SK-MEL-5 (cell line): ENCODE measurements at regions not wholly inside any gene's neighbourhood (a gene's known extent, or its start where the extent isn't known, plus 50 kb on each side); places are given as distances from the start of the nearest gene placed in this dataset.

Experiments
- DNase-seq: peaks from one replicate; pipeline ENCODE4 v3.0.0-alpha.2; 2016; ENCODE audit warnings: low read depth, low spot score
- in situ Hi-C: cut with HindIII; loops from 2 replicates; pipeline ENCODE4 v1.10.0; 2016; ENCODE audit warnings: low sequenced_read_pairs, high pct_unique_total_duplicates, low pct_unique_long_range_greater_than_20kb

GRCh38 chr5:110333384-110333783, 393.1 kb downstream of the TMEM232 start:
- peak; percentile 58 for DNase-seq
- in situ Hi-C loops, result no loop called here

- no peak for DNase-seq
These were observed 391.0 kb downstream of the TMEM232 start for GRCh38 chr5:110335361-110336066.

GRCh38 chr5:110338341-110339083, 388.0 kb downstream of the TMEM232 start:
- DNase-seq, result no peak
- in situ Hi-C loops, result no loop called here

More at GRCh38 chr5:110335361-110336066, 391.0 kb downstream of the TMEM232 start:
- in situ Hi-C loops, result no loop called here

GRCh38 chr5:110339399-110339798, 387.1 kb downstream of the TMEM232 start:
- in situ Hi-C loops, result no loop called here
- no peak for DNase-seq

- no peak for DNase-seq
- in situ Hi-C loops, result no loop called here
These were observed 384.6 kb downstream of the TMEM232 start for GRCh38 chr5:110341836-110342235.

DNA sequence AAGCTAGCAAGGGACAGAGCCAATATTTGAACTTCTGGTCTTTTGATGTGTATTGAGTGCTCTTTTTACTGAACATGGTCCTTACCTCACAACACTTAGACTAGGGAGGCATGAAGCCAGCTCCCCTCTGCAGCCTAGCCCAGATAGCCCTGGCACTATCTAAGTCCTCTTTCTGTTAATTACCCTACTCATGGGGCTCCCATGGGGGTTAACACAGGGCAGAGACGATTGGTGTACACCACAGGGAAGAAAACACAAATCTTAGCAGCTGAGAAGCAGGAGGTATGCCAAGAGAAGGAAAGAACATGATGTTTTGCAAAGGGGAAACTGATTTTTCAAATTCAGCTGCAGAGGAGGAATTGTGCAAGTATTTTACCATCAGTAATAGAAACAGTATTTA, 383.8 kb downstream of the TMEM232 start:
- in situ Hi-C loops, result no loop called here
- no peak for DNase-seq

DNA sequence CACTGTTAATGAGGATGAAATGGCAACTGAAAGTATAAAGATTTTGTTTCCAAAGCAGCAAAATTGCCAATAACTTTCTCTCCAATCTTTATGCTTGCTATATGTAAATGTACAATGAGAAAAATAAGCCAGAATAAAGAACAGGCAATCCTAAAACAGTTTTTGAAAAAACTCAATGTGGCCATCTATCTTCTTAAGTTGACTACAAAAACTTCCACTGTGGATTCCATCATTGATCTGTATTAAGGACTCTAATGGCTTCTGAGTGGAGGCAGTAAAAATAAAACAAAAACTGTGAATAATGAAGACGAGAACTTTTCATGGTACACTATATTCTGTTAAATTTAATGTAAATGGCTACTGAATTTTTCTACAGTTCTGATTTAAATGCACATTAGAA, 382.9 kb downstream of the TMEM232 start:
- no peak for DNase-seq
- in situ Hi-C loops, result no loop called here

GRCh38 chr5:110345623-110346022, 380.8 kb downstream of the TMEM232 start:
- in situ Hi-C loops, result no loop called here
- DNase-seq, result no peak

DNA sequence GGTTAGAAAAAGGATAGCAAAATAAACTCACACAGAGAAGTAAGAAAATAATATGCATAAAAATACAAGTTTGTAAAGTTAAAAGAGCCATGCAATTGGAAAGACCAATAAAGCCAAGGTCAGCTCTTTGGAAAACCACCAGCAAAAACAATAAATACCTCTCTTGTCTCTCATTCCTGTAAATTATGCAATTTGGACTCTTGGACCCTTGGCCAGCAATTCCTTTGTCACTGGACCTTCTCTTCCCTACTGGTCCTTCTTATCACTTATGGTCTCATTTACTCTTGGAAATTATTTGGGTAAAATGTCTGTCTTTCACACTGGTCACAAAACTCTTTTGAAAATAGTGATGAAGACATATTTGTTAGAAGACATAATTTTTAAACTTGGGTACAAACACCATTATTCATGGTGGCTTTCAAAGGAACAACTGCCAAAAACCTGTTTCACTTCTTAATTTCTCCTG, 379.5 kb downstream of the TMEM232 start:
- DNase-seq, result no peak
- in situ Hi-C loops, result no loop called here

GRCh38 chr5:110347781-110348180, 378.7 kb downstream of the TMEM232 start:
- in situ Hi-C loops, result no loop called here
- no peak for DNase-seq

GRCh38 chr5:110351430-110351829, 375.0 kb downstream of the TMEM232 start:
- in situ Hi-C loops, result no loop called here

GRCh38 chr5:110354311-110354710, 372.2 kb downstream of the TMEM232 start:
- no peak for DNase-seq
- in situ Hi-C loops, result no loop called here

More at GRCh38 chr5:110351430-110351829, 375.0 kb downstream of the TMEM232 start:
- no peak for DNase-seq

DNA sequence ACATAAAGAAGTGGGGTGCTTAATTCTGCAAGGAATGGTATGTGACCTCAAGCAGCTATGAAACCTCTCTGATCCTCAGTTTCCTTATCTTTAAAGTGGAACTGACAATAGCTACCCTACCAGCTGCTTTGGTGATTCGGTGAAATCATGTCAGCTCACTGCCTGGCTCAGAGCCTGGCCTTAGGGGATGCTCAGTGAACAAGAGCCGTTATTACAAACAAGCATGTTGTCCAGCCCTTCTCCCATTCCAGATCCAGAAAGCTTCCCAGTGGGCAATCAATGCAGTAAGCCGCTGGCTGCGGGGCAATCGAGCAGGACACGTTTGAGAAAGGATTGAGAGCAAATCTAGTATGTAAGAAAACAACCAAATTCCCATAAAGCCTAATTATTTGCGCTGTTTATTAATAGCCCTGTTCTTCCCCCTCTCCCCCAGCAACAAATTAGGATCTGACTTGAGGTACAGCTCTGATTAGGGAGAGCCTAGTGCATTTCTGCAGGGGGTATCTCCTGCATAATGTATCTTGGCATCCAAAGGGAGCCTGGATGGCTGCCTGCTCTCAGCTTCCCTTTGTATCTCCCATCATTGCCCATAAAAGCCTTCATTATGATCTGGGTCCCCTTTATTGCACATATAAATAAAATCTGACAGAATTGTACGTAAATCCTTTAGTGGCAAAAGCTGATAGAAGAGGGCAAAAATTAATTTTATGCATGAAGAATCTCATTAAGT, 371.4 kb downstream of the TMEM232 start:
- DNase-seq, result no peak
- in situ Hi-C loops, result no loop called here

GRCh38 chr5:110356677-110357076, 369.8 kb downstream of the TMEM232 start:
- in situ Hi-C loops, result no loop called here

DNA sequence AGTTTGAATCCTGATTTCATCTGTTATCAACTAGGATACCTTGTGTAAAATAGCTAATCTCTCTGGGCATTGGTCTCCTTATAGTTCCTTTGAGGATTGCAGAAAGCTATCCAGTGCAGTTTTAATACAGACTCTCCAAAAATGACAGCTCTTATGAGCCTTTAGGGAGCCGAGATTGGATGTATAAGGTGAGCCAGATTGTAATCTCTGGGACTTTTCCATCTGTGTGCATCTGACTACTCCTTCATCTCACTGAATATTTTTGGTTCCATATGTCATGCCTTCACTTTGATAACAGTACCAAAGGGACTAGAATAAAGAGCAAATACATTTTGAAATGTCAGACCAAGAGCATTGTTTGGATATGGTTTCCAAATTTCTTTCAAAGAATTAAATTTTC, 367.2 kb downstream of the TMEM232 start:
- no peak for DNase-seq
- in situ Hi-C loops, result no loop called here

More at GRCh38 chr5:110356677-110357076, 369.8 kb downstream of the TMEM232 start:
- DNase-seq, result no peak

DNA sequence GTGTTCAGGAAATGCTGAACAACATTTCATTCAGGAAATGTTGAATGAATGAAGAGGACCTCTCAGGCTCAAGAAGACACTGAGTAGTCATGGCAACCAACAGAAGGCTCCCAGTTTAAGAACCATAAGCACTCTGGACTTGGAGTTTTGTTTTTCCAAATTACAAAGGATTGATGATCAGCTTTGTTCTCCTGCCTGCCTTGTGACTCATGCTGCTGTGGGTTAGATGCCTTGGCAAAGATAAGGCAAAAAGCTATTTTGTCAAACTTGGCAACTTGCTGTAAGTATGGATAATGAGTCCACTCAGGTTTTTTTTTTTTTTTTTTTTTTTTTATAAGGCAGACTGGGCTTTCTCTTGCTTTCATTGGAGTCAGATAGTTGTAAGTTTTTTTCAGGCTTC, 365.0 kb downstream of the TMEM232 start:
- in situ Hi-C loops, result no loop called here
- DNase-seq, result no peak

GRCh38 chr5:110362261-110362660, 364.2 kb downstream of the TMEM232 start:
- in situ Hi-C loops, result no loop called here
- no peak for DNase-seq

- DNase-seq, result no peak
- in situ Hi-C loops, result no loop called here
These were observed 359.8 kb downstream of the TMEM232 start for GRCh38 chr5:110366716-110367115.
